CD14-positive monocyte (primary cell): ENCODE measurements at regions not wholly inside any gene's neighbourhood (a gene's known extent, or its start where the extent isn't known, plus 50 kb on each side); places are given as distances from the start of the nearest gene placed in this dataset.

Source experiments
- DNase-seq, 3 donors: peaks; one replicate each; pipeline ENCODE4 v3.0.0-alpha.2; 2011 to 2022
- H2AFZ ChIP-seq: 2 replicates; pipeline ENCODE4 v1.6.0; 2012; ENCODE audit warnings: mild to moderate bottlenecking, low read depth, low read length, inconsistent platforms; ENCODE audit not compliant: insufficient read depth, poor library complexity, severe bottlenecking
- H3K27ac ChIP-seq, 2 donors: 1 replicate in 1 of 2; 2 replicates in 1 of 2; pipeline ENCODE4 v1.5.1; 2012 to 2013; ENCODE audit warnings: low read length in 2 of 2, control low read depth in 1 of 2, inconsistent platforms in 1 of 2, low read depth in 1 of 2, mild to moderate bottlenecking in 1 of 2
- H3K27me3 ChIP-seq, 2 donors: one replicate each; pipeline versions ENCODE4 v1.6.0 to v1.6.1; 2011 to 2013; ENCODE audit warnings: low read length in 2 of 2; ENCODE audit not compliant: control insufficient read depth in 2 of 2, insufficient read depth in 2 of 2
- H3K36me3 ChIP-seq, 2 donors: replicated peaks in 1 of 2; 1 replicate in 1 of 2; 2 replicates in 1 of 2; pipeline versions ENCODE4 v1.5.1 to v1.6.1; 2012 to 2013; ENCODE audit warnings: low read length in 2 of 2, control low read depth in 1 of 2, inconsistent platforms in 1 of 2, mild to moderate bottlenecking in 1 of 2; ENCODE audit not compliant: insufficient read depth in 2 of 2, control insufficient read depth in 1 of 2
- H3K4me1 ChIP-seq, 2 donors: 1 replicate in 1 of 2; 2 replicates in 1 of 2; pipeline versions ENCODE4 v1.5.1 to v1.6.1; 2012 to 2013; ENCODE audit warnings: low read length in 2 of 2, control low read depth in 1 of 2, inconsistent platforms in 1 of 2, mild to moderate bottlenecking in 1 of 2, moderate library complexity in 1 of 2; ENCODE audit not compliant: insufficient read depth in 2 of 2, control insufficient read depth in 1 of 2
- H3K4me2 ChIP-seq: replicated peaks from 2 replicates; pipeline ENCODE3; 2012; ENCODE audit warnings: low read length, moderate library complexity, mild to moderate bottlenecking; ENCODE audit not compliant: poor library complexity, severe bottlenecking; ENCODE audit errors: extremely low read depth
- H3K4me3 ChIP-seq, 3 experiments: fragments of 200-600 bp in 1 of 3; sonication (generic) in 1 of 3; replicated peaks in 1 of 3; 1 replicate in 2 of 3; 2 replicates in 1 of 3; pipeline ENCODE4 v1.5.1; 2011 to 2013; ENCODE audit warnings: low read length in 3 of 3, mild to moderate bottlenecking in 3 of 3, control low read depth in 2 of 3, low read depth in 2 of 3, inconsistent platforms in 1 of 3, moderate library complexity in 1 of 3
- H3K79me2 ChIP-seq: 2 replicates; pipeline ENCODE4 v1.6.0; 2012; ENCODE audit warnings: mild to moderate bottlenecking, control low read depth, inconsistent platforms, low read length, moderate library complexity; ENCODE audit not compliant: insufficient read depth
- H3K9ac ChIP-seq: 2 replicates; pipeline ENCODE4 v1.6.0; 2017; ENCODE audit warnings: low read length, mild to moderate bottlenecking; ENCODE audit not compliant: insufficient read depth, poor library complexity, severe bottlenecking
- H3K9me3 ChIP-seq, 2 donors: replicated peaks in 1 of 2; 1 replicate in 1 of 2; 2 replicates in 1 of 2; pipeline versions ENCODE4 v1.5.1 to v1.6.1; 2012 to 2013; ENCODE audit warnings: low read length in 2 of 2, control low read depth in 1 of 2; ENCODE audit not compliant: control insufficient read depth in 1 of 2, insufficient read depth in 1 of 2
- H4K20me1 ChIP-seq: 2 replicates; pipeline ENCODE4 v1.6.0; 2012; ENCODE audit warnings: mild to moderate bottlenecking, low read length, control low read depth, moderate library complexity; ENCODE audit not compliant: insufficient read depth
- H3K27ac Mint-ChIP-seq, 7 donors: one replicate each; pipeline ENCODE4 v1.8.0; 2020; ENCODE audit warnings: mild to moderate bottlenecking in 7 of 7, mixed read lengths in 7 of 7, moderate library complexity in 6 of 7, inconsistent platforms in 2 of 7
- H3K27me3 Mint-ChIP-seq, 3 donors: one replicate each; pipeline ENCODE4 v1.8.0; 2021 to 2022; ENCODE audit warnings: low read depth in 3 of 3, mild to moderate bottlenecking in 3 of 3, mixed read lengths in 3 of 3, moderate library complexity in 3 of 3, inconsistent platforms in 1 of 3
- H3K36me3 Mint-ChIP-seq, 2 donors: one replicate each; pipeline ENCODE4 v1.8.0; 2020; ENCODE audit warnings: mixed read lengths in 2 of 2, inconsistent platforms in 1 of 2, mild to moderate bottlenecking in 1 of 2
- H3K4me1 Mint-ChIP-seq: one replicate; pipeline ENCODE4 v1.8.0; 2020; ENCODE audit warnings: mild to moderate bottlenecking, mixed read lengths
- H3K4me3 Mint-ChIP-seq, 2 donors: one replicate each; pipeline ENCODE4 v1.8.0; 2020; ENCODE audit warnings: mild to moderate bottlenecking in 2 of 2, mixed read lengths in 2 of 2, moderate library complexity in 1 of 2
- H3K9me3 Mint-ChIP-seq, 7 donors: one replicate each; pipeline ENCODE4 v1.8.0; 2020 to 2022; ENCODE audit warnings: mixed read lengths in 7 of 7, mild to moderate bottlenecking in 6 of 7, moderate library complexity in 6 of 7, inconsistent platforms in 2 of 7
- CTCF ChIP-seq: fragments of 200-600 bp; IDR thresholded peaks from one replicate; pipeline ENCODE4 v1.8.0; 2022; ENCODE audit warnings: antibody characterized with exemption, mild to moderate bottlenecking
- WGBS: methylation state at CpG from one replicate; pipeline ENCODE4 v1.1.5; 2013; ENCODE audit warnings: missing lambda C conversion rate; ENCODE audit not compliant: insufficient coverage; 5-methylcytosine and 5-hydroxymethylcytosine counted together
- intact Hi-C, 2 donors: fragments of 100-400 bp; cut with micrococcal nuclease; formaldehyde crosslinking; loops; one replicate each; pipeline versions ENCODE4 v1.15.0 to v1.15.1; 2023

DNA sequence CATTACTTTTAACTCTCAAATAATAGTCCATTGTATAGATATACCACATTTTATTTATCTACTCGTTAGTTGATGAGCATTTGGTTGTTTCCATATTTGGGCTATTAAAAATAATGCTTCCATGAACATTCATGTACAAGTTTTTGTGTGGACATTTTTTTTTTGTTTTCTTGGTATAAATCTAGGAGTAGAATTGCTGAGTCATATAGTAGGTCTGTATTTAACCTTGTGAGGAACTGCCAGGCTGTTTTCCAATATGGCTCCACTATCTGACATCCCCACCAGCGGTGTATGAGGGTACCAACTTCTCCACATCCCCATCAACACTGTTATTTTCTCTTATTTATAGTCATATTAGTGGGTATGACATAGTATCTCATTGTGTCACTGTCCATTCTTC lies 143.1 kb downstream of the RAP2A start:
- Mint-ChIP-seq H3K36me3 (no peaks in the 10 kb centered on the region), H3K27ac (no peak overlapping the region), H3K4me1 (no peaks in the 10 kb centered on the region), H3K4me3 (no peak overlapping the region), H3K9me3 (peaks cover 0 to 6% (median 3%) of the 10 kb centered on the region in 7 donors), H3K27me3 (peaks cover 1 to 5% (median 3%) of the 10 kb centered on the region in 3 donors)
- TF ChIP-seq CTCF, result no peak
- H3K36me3 ChIP-seq, result no peaks in the 10 kb centered on the region
- no peak overlapping the region for H3K4me2 ChIP-seq
- no peak for DNase-seq
- H3K79me2 ChIP-seq, result no peaks in the 10 kb centered on the region
- H3K27ac ChIP-seq, result no peak overlapping the region
- H3K27me3 ChIP-seq, result no peaks in the 10 kb centered on the region
- H3K4me3 ChIP-seq, result no peak overlapping the region
- H4K20me1 ChIP-seq, result no peaks in the 10 kb centered on the region
- intact Hi-C loops, result no loop called here
- no peaks in the 10 kb centered on the region for H3K4me1 ChIP-seq
- H2AFZ ChIP-seq, result no peak overlapping the region
- WGBS, result no CpG with 5 or more reads among the region's 2 CpGs
- no peaks in the 10 kb centered on the region for H3K9me3 ChIP-seq
- no peak overlapping the region for H3K9ac ChIP-seq

- no peak overlapping the region for H3K4me2 ChIP-seq
- H3K27me3 ChIP-seq, result no peaks in the 10 kb centered on the region
- H3K36me3 ChIP-seq, result no peaks in the 10 kb centered on the region
- no CpG with 5 or more reads among the region's 5 CpGs for WGBS
- H3K9ac ChIP-seq, result no peak overlapping the region
- Mint-ChIP-seq H3K4me3 (no peak overlapping the region), H3K36me3 (no peaks in the 10 kb centered on the region), H3K9me3 (peaks cover 0 to 8% (median 3%) of the 10 kb centered on the region in 7 donors), H3K27ac (no peak overlapping the region), H3K4me1 (no peaks in the 10 kb centered on the region), H3K27me3 (peaks cover 1 to 4% (median 1%) of the 10 kb centered on the region in 3 donors)
- H3K4me3 ChIP-seq, result no peak overlapping the region
- DNase-seq, result no peak
- H2AFZ ChIP-seq, result no peak overlapping the region
- no peaks in the 10 kb centered on the region for H3K9me3 ChIP-seq
- no peaks in the 10 kb centered on the region for H4K20me1 ChIP-seq
- H3K27ac ChIP-seq, result no peak overlapping the region
- H3K4me1 ChIP-seq, result no peaks in the 10 kb centered on the region
- intact Hi-C loops, result no loop called here
- H3K79me2 ChIP-seq, result no peaks in the 10 kb centered on the region
- no peak for TF ChIP-seq CTCF
Measured at GRCh38 chr13:97582170-97582569, 148.2 kb downstream of the RAP2A start.
